ENCODE measurements at regions not wholly inside any gene's neighbourhood (a gene's known extent, or its start where the extent isn't known, plus 50 kb on each side); places are given as distances from the start of the nearest gene placed in this dataset.

DNA sequence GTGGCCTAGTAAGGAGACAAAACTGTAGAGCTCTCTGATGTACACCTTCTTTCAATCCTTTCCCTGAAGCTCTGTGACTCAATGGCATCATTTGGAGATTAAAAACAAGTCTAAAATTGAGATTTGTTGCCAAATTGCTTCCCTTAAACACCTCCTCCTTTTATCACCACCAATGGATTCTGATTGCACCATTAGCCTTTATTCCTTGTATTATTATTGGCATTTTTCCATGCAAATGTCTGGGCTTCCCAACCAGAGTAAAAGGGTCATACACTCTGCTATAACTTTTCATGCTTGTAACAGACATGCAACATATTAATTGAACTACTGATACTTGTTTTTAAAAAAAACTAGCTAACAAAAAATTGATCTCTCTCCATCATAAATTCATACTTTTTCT lies 124.2 kb downstream of the CCDC34 start:
- no peak for TF ChIP-seq POLR2AphosphoS5 (IDR thresholded peaks at IDR 0.05; ENCODE audit: borderline replicate concordance, low read depth, low read length)
- no peak for TF ChIP-seq EZH2 (IDR thresholded peaks at IDR 0.05)
- no peak for TF ChIP-seq FOXP2 (optimal IDR thresholded peaks at IDR 0.05; ENCODE audit: control extremely low read depth, extremely low read length, insufficient read depth)

Measured in SK-N-MC (cell line).